ENCODE measurements at regions not wholly inside any gene's neighbourhood (a gene's known extent, or its start where the extent isn't known, plus 50 kb on each side); places are given as distances from the start of the nearest gene placed in this dataset.

DNA sequence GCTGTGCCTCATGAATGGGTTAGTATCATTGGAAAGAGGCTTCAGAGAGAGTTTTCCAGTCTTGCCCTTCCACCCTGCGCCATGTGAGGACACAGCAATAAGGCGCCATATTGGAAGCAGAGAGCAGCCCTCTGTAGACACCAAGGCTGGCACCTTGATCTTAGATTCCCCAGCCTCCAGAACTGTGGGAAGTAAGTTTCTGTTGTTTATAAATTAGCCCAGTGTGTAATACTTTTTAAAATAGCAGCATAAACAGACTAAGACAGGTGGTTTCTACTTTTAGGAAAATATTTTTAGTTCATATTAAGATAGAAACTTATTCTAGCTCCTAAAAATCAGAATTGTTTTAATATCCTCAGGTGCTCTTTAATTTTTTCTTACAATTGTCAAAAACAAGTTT is 117.9 kb downstream of the TM9SF2 start:
- TF ChIP-seq CTCF (conservative IDR thresholded peaks at IDR 0.05; ENCODE audit: low read depth, low read length) = no peak
- H3K4me3 ChIP-seq (ENCODE audit: low read length) = no peak overlapping the region
- no peak for DNase-seq (ENCODE audit: low read depth)

- DNase-seq (ENCODE audit: low read depth) = no peak
- TF ChIP-seq CTCF (conservative IDR thresholded peaks at IDR 0.05; ENCODE audit: low read depth, low read length) = peak; percentile 88
- H3K4me3 ChIP-seq (ENCODE audit: low read length) = no peak overlapping the region
These were observed 116.4 kb downstream of the TM9SF2 start for GRCh38 chr13:99617474-99618255.

DNA sequence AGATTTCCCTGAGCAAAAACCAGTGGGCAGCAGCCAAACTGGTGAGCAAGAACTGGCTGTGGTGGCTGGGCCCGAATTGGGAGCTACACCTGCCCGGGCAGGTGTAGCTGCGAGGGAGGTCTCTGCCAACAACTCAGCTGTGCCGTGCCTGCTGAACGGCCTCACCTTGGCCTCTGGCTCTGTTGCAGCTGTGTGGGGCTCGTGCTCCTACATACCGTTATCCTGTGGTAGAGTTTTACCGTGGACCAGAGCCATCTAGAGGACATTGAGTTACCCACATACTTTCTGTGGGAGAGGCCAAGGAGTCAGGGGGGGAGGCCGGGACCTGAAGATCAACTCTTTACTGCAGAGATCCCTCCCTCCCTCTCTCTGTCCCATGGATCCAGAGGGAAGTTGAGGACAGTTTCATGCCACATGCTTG is 113.2 kb downstream of the TM9SF2 start:
- TF ChIP-seq CTCF (conservative IDR thresholded peaks at IDR 0.05; ENCODE audit: low read depth, low read length) = peak; percentile 44
- no peak overlapping the region for H3K4me3 ChIP-seq (ENCODE audit: low read length)
- DNase-seq (ENCODE audit: low read depth) = no peak
